Neural cell (in vitro differentiated cells): ENCODE measurements at regions not wholly inside any gene's neighbourhood (a gene's known extent, or its start where the extent isn't known, plus 50 kb on each side); places are given as distances from the start of the nearest gene placed in this dataset.

ENCODE experiments used
- H2AFZ ChIP-seq: fragments of 200-600, 300-800 bp; sonication (generic), shearing (Covaris generic); 2 replicates; pipeline ENCODE4 v1.6.0; 2014; ENCODE audit warnings: low read depth, mild to moderate bottlenecking, antibody characterized with exemption, low read length, moderate library complexity
- H3F3A ChIP-seq: fragments of 200-600 bp; shearing (Covaris generic); 2 replicates; pipeline ENCODE4 v1.6.1; 2016; ENCODE audit warnings: mild to moderate bottlenecking, moderate library complexity, mixed read lengths, antibody characterized with exemption, low read length; ENCODE audit not compliant: insufficient read depth, poor library complexity, severe bottlenecking
- H3K27ac ChIP-seq: fragments of 200-600, 300-800 bp; sonication (generic), shearing (Covaris generic); 2 replicates; pipeline ENCODE4 v1.5.1; 2014; ENCODE audit warnings: mild to moderate bottlenecking, low read length, moderate library complexity
- H3K27me3 ChIP-seq: fragments of 300-800, 200-600 bp; sonication (generic), shearing (Covaris generic); 2 replicates; pipeline ENCODE4 v1.6.0; 2014; ENCODE audit warnings: mild to moderate bottlenecking, low read depth, low read length, moderate library complexity; ENCODE audit not compliant: insufficient read depth
- H3K36me3 ChIP-seq: fragments of 300-800, 200-600 bp; sonication (generic), shearing (Covaris generic); 2 replicates; pipeline ENCODE4 v1.5.1; 2014; ENCODE audit warnings: mild to moderate bottlenecking, antibody characterized with exemption, low read length, moderate library complexity; ENCODE audit not compliant: insufficient read depth
- H3K4me2 ChIP-seq: fragments of 300-800, 200-600 bp; sonication (generic), shearing (Covaris generic); 2 replicates; pipeline ENCODE4 v1.6.0; 2014; ENCODE audit warnings: mild to moderate bottlenecking, low read length
- H3K4me3 ChIP-seq: fragments of 300-800, 200-600 bp; sonication (generic), shearing (Covaris generic); 2 replicates; pipeline ENCODE4 v1.5.1; 2014; ENCODE audit warnings: mild to moderate bottlenecking, low read length, moderate library complexity
- H3K79me2 ChIP-seq: fragments of 200-600 bp; shearing (Covaris generic); replicated peaks from 2 replicates; pipeline ENCODE4 v1.6.0; 2014; ENCODE audit warnings: mild to moderate bottlenecking, low read length, moderate library complexity; ENCODE audit not compliant: insufficient read depth
- H3K9ac ChIP-seq: fragments of 300-800, 200-600 bp; sonication (generic), shearing (Covaris generic); 2 replicates; pipeline ENCODE4 v1.6.1; 2016; ENCODE audit warnings: mild to moderate bottlenecking, low read length, mixed read lengths
- H3K9me2 ChIP-seq: fragments of 200-600 bp; shearing (Covaris generic); 2 replicates; pipeline ENCODE4 v1.6.1; 2016; ENCODE audit warnings: mild to moderate bottlenecking, low read length, mixed read lengths; ENCODE audit not compliant: insufficient read depth
- H3K9me3 ChIP-seq: fragments of 200-600, 300-800 bp; sonication (generic), shearing (Covaris generic); 2 replicates; pipeline ENCODE4 v1.6.1; 2016; ENCODE audit warnings: mild to moderate bottlenecking, mixed run types, low read length, moderate library complexity, mixed read lengths
- H4K20me1 ChIP-seq: fragments of 200-600 bp; shearing (Covaris generic); 2 replicates; pipeline ENCODE4 v1.6.1; 2016; ENCODE audit warnings: mild to moderate bottlenecking, mixed run types; ENCODE audit not compliant: insufficient read depth
- CTCF ChIP-seq: fragments of 450-650 bp; IDR thresholded peaks from 2 replicates; pipeline ENCODE4 v1.5.1; 2014; ENCODE audit warnings: antibody characterized with exemption, mild to moderate bottlenecking, moderate library complexity; ENCODE audit not compliant: poor library complexity, severe bottlenecking
- EP300 ChIP-seq: fragments of 450-650 bp; conservative IDR thresholded peaks from 2 replicates; pipeline ENCODE4 v1.6.1; 2014; ENCODE audit warnings: antibody characterized with exemption, mild to moderate bottlenecking, moderate library complexity; ENCODE audit not compliant: poor library complexity, severe bottlenecking
- EZH2 ChIP-seq: fragments of 200-600, 300-800 bp; shearing (Covaris generic), sonication (generic); IDR thresholded peaks from 2 replicates; pipeline ENCODE4 v1.6.1; 2014; ENCODE audit warnings: antibody characterized with exemption, low read length, borderline replicate concordance, mild to moderate bottlenecking; ENCODE audit not compliant: insufficient read depth, poor library complexity, severe bottlenecking
- MXI1 ChIP-seq: fragments of 450-650 bp; conservative IDR thresholded peaks from 2 replicates; pipeline ENCODE4 v1.6.1; 2014; ENCODE audit warnings: antibody characterized with exemption, mild to moderate bottlenecking; ENCODE audit not compliant: poor library complexity, severe bottlenecking
- POLR2AphosphoS5 ChIP-seq: IDR thresholded peaks from 2 replicates; pipeline ENCODE4 v1.6.1; 2012
- RAD21 ChIP-seq: fragments of 450-650 bp; conservative IDR thresholded peaks from 2 replicates; pipeline ENCODE4 v1.6.1; 2014; ENCODE audit warnings: antibody characterized with exemption, mild to moderate bottlenecking, moderate library complexity
- REST ChIP-seq: IDR thresholded peaks from 2 replicates; pipeline ENCODE4 v1.6.1; 2012; ENCODE audit warnings: borderline replicate concordance
- SMC3 ChIP-seq: fragments of 450-650 bp; conservative IDR thresholded peaks from 2 replicates; pipeline ENCODE4 v1.6.1; 2014; ENCODE audit warnings: antibody characterized with exemption, mild to moderate bottlenecking, moderate library complexity; ENCODE audit not compliant: poor library complexity
- TAF1 ChIP-seq: IDR thresholded peaks from 2 replicates; pipeline ENCODE4 v1.6.1; 2012; ENCODE audit warnings: low read depth

GRCh38 chr6:98648211-98648914, 186.0 kb upstream of the POU3F2 start:
- Histone ChIP-seq H3K9me2 (no peaks in the 10 kb centered on the region), H3K27ac (no peak overlapping the region), H2AFZ (no peak overlapping the region), H3K4me2 (no peak overlapping the region), H3F3A (no peaks in the 10 kb centered on the region), H3K4me3 (no peak overlapping the region), H3K9me3 (no peaks in the 10 kb centered on the region), H3K36me3 (no peaks in the 10 kb centered on the region), H3K79me2 (no peaks in the 10 kb centered on the region), H3K9ac (no peak overlapping the region), H3K27me3 (no peaks in the 10 kb centered on the region), H4K20me1 (no peaks in the 10 kb centered on the region)
- TF ChIP-seq TAF1 (no peak), RAD21 (no peak), CTCF (no peak), MXI1 (no peak), REST (no peak), POLR2AphosphoS5 (no peak), SMC3 (no peak), EP300 (no peak), EZH2 (no peak)

- H3K4me2 ChIP-seq, result no peak overlapping the region
- H3K4me3 ChIP-seq, result no peak overlapping the region
- H3K9me2 ChIP-seq, result no peaks in the 10 kb centered on the region
- no peaks in the 10 kb centered on the region for H3F3A ChIP-seq
- H4K20me1 ChIP-seq, result no peaks in the 10 kb centered on the region
- H3K36me3 ChIP-seq, result no peaks in the 10 kb centered on the region
- H3K27me3 ChIP-seq, result no peaks in the 10 kb centered on the region
- H3K79me2 ChIP-seq, result no peaks in the 10 kb centered on the region
- no peak overlapping the region for H3K27ac ChIP-seq
- TF ChIP-seq TAF1 (no peak), REST (no peak), RAD21 (no peak), CTCF (no peak), SMC3 (no peak), EP300 (no peak), EZH2 (no peak), POLR2AphosphoS5 (no peak), MXI1 (no peak)
- no peaks in the 10 kb centered on the region for H3K9me3 ChIP-seq
- no peak overlapping the region for H2AFZ ChIP-seq
- no peak overlapping the region for H3K9ac ChIP-seq
Measured at GRCh38 chr6:98650941-98651340, 183.4 kb upstream of the POU3F2 start.
